Brain microvascular endothelial cell (primary cell): ENCODE measurements at regions not wholly inside any gene's neighbourhood (a gene's known extent, or its start where the extent isn't known, plus 50 kb on each side); places are given as distances from the start of the nearest gene placed in this dataset.

Source experiments
- DNase-seq: peaks from one replicate; pipeline ENCODE4 v3.0.0-alpha.2; 2020
- H3K27ac ChIP-seq: fragments of 250-450 bp; sonication (Bioruptor Pico); 2 replicates; pipeline ENCODE4 v1.5.1; 2020; ENCODE audit warnings: mild to moderate bottlenecking, moderate library complexity
- H3K27me3 ChIP-seq: fragments of 250-450 bp; sonication (Bioruptor Pico); replicated peaks from 2 replicates; pipeline ENCODE4 v1.5.1; 2020; ENCODE audit warnings: mild to moderate bottlenecking
- H3K36me3 ChIP-seq: fragments of 250-450 bp; sonication (Bioruptor Pico); replicated peaks from 2 replicates; pipeline ENCODE4 v1.5.1; 2020; ENCODE audit warnings: mild to moderate bottlenecking
- H3K4me3 ChIP-seq: 2 replicates; pipeline ENCODE4 v1.5.1; 2011; ENCODE audit warnings: low read depth, mild to moderate bottlenecking, control low read depth, low read length, moderate library complexity
- in situ Hi-C: cut with HindIII; loops from 2 replicates; pipeline ENCODE4 v1.10.0; 2017; ENCODE audit warnings: low sequenced_read_pairs, low pct_ligation_motif_present
- TF ChIP-seq, protein P1 (sequence below): IDR thresholded peaks from 2 replicates; pipeline ENCODE4 v1.5.1; 2011; ENCODE audit warnings: low read depth, mild to moderate bottlenecking, moderate library complexity, low read length, control low read depth, inconsistent platforms; ENCODE audit errors: missing control alignments

DNA sequence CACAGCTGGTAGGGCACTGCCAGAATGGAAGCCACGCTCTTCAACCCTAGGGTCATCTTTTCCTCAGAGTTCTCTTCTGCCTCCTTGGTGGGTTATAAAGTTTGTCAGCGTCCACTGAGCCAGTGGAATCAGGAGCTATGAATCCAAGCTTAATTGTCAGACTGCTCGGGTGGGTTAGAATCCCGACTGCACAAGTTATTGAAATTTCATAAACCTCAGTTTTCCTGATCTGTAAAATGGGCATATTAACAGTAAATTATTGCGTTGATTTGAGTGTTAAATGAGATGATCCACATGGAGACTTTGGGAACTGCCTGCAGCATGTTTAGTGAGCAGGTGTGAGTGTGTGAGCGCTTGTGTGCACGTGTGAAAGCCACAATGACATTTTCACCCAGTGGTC is 400.5 kb upstream of the CDH11 start:
- in situ Hi-C loops, result no loop called here
- Histone ChIP-seq H3K36me3 (no peaks in the 10 kb centered on the region), H3K4me3 (no peak overlapping the region), H3K27me3 (no peaks in the 10 kb centered on the region), H3K27ac (no peak overlapping the region)
- TF ChIP-seq, protein P1, sequence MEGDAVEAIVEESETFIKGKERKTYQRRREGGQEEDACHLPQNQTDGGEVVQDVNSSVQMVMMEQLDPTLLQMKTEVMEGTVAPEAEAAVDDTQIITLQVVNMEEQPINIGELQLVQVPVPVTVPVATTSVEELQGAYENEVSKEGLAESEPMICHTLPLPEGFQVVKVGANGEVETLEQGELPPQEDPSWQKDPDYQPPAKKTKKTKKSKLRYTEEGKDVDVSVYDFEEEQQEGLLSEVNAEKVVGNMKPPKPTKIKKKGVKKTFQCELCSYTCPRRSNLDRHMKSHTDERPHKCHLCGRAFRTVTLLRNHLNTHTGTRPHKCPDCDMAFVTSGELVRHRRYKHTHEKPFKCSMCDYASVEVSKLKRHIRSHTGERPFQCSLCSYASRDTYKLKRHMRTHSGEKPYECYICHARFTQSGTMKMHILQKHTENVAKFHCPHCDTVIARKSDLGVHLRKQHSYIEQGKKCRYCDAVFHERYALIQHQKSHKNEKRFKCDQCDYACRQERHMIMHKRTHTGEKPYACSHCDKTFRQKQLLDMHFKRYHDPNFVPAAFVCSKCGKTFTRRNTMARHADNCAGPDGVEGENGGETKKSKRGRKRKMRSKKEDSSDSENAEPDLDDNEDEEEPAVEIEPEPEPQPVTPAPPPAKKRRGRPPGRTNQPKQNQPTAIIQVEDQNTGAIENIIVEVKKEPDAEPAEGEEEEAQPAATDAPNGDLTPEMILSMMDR, result no peak
- DNase-seq, result no peak

DNA sequence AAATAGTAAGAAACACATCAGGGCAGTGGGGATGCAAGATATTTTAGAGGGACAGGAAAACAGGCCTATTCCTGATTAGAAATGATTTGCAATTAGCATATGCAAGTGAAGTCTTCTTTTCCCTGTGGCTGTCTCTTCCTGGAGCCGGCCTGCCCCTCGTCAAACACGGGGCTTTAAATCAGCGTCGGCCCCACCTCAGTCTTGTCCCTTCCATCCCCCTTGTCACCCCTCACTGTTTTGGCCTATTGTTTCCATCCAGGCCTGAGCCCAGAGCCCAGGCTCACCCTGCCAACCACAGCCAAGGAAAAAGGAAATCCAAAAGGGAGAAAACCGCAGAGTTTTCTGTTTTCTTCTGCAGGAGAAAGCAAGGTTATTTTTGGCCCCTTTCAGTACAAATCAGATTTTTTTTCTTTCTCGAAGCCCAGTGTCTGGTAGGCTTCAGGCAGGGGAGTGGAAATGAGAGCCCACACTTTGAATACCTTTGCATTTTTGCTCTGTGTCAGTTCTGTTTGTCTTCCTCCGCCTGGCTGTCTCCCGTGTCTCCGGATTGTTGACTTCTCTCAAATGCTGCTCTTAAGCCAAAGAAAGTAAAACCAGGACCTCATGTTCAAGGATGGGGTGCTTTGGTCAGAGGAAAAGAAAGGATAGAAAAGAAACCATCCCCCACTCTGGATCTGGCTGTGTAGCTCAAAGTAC is 399.9 kb upstream of the CDH11 start:
- in situ Hi-C loops, result no loop called here
- Histone ChIP-seq H3K27ac (peak overlapping the region; percentile 50), H3K36me3 (no peaks in the 10 kb centered on the region), H3K27me3 (no peaks in the 10 kb centered on the region), H3K4me3 (no peak overlapping the region)
- no peak for DNase-seq
- TF ChIP-seq, protein P1, result no peak

DNA sequence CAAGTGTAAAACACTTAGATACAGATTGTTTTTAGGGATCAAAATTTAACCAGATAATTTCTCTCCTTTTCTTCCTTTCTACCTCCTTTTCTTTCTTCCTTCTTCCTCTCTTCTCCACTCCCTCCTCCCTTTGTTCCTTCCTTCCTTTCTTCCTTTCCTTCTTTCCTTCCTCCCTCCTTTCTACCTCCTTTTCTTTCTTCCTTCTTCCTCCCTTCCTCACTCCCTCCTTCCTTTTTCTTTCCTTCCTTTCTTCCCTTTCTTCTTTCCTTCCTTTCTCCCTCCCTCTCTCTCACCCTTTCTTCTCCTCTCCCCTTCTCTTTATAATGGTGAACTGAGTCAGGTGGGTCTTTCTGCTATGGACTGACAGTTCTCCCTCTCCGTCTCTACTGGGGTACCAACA is 397.5 kb upstream of the CDH11 start:
- H3K36me3 ChIP-seq, result no peaks in the 10 kb centered on the region
- no peak for DNase-seq
- H3K27me3 ChIP-seq, result no peaks in the 10 kb centered on the region
- TF ChIP-seq, protein P1, result no peak
- no peak overlapping the region for H3K27ac ChIP-seq
- no peak overlapping the region for H3K4me3 ChIP-seq
- in situ Hi-C loops, result no loop called here

DNA sequence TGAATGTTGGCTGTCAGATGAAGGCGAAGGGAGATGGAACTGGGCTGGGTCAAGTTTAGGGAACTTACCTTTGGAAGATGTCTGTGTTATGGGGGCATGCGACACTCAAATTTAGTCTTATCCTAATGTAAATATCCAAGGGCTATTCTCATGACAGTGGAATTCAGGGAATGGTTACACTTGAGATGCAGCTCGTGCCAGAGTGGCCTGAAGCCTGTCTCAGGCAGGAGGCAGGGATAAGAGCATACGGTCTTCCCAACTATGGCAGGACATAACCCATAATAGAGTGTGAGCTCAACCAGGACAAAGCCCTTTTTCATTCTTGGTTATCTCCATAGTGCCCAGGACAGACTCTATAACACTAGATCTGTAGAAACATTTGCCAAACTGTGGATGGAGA is 393.3 kb upstream of the CDH11 start:
- Histone ChIP-seq H3K36me3 (no peaks in the 10 kb centered on the region), H3K27ac (no peak overlapping the region), H3K4me3 (no peak overlapping the region), H3K27me3 (no peaks in the 10 kb centered on the region)
- in situ Hi-C loops, result no loop called here
- no peak for DNase-seq
- TF ChIP-seq, protein P1, result no peak

DNA sequence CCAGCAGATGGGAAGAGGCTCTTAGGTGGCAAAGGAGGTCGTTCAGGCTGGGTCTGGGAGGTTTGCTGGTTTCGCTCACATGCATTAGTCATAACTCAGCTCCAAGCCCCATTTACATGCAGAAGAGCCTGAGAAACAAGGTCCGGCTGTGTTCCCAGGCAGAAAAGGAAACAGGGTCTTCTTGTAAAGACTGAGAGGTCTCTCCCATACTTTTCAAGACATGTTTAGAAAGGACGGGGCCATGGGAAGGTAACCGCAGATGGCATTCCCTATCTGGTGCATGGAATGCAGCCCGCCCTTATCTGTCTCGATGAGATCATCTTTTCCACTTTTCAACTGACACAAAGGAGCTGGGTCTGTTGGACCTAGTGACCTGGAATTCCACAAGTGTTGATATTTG is 389.0 kb upstream of the CDH11 start:
- Histone ChIP-seq H3K27ac (peak overlapping the region; percentile 65), H3K4me3 (no peak overlapping the region), H3K27me3 (no peaks in the 10 kb centered on the region), H3K36me3 (no peaks in the 10 kb centered on the region)
- TF ChIP-seq, protein P1, result no peak
- peak; percentile 95 for DNase-seq
- in situ Hi-C loops, result no loop called here

DNA sequence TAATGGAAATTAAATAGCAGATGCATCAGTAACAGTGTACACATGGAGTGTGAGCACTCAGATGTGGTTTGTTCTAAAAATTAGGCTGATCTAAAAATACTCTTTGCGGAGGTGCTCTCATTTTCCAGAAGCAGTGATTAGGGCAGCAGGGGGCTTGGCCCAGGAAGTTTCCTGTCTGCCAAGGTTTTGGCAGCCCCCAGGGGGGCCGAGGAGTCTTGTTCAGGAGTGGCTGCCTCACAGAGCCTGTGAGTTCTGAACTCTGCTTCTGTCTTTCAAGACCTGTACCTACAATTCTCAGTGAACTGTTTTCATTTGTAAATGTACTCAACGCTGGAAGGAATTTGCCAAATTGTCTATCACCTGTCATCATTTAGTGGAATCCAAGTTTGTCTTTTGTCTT is 388.4 kb upstream of the CDH11 start:
- no peak overlapping the region for H3K4me3 ChIP-seq
- TF ChIP-seq, protein P1, result no peak
- peak overlapping the region; percentile 65 for H3K27ac ChIP-seq
- in situ Hi-C loops, result no loop called here
- no peaks in the 10 kb centered on the region for H3K36me3 ChIP-seq
- DNase-seq, result no peak
- H3K27me3 ChIP-seq, result no peaks in the 10 kb centered on the region
